ENCODE measurements at regions not wholly inside any gene's neighbourhood (a gene's known extent, or its start where the extent isn't known, plus 50 kb on each side); places are given as distances from the start of the nearest gene placed in this dataset.
"Not testable (repeated sequence)": the region's sequence is repeated elsewhere in the genome, so short reads cannot be mapped to it uniquely, and the experiment has no call there.

GRCh38 chr17:5902181-5903140 is 167.7 kb upstream of the WSCD1 start:
- no peak for DNase-seq (ENCODE audit: low spot score)

DNA sequence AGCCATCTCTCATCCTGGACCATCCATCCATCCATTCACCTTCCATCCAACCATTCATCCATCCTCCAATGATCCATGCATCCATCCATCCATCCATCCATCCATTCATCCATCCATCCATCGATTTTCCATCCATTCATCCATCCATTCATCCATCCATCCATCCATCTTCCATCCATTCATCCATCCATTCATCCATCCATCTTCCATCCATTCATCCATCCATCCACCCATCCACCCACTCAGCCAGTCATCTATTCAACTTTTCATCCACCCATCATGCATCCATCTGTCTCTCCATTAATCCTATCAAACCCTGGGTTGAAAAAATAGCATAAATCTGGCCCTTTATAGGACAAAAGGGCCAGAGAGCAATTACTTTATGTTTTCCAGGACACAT is 158.3 kb upstream of the WSCD1 start:
- DNase-seq (ENCODE audit: low spot score), result no peak

GRCh38 chr17:5913032-5913531 is 157.1 kb upstream of the WSCD1 start:
- no peak for DNase-seq (ENCODE audit: low spot score)

GRCh38 chr17:5913641-5914040 is 156.5 kb upstream of the WSCD1 start:
- DNase-seq (ENCODE audit: low spot score), result no peak

GRCh38 chr17:5915337-5915736 is 154.8 kb upstream of the WSCD1 start:
- DNase-seq (ENCODE audit: low spot score), result no peak

DNA sequence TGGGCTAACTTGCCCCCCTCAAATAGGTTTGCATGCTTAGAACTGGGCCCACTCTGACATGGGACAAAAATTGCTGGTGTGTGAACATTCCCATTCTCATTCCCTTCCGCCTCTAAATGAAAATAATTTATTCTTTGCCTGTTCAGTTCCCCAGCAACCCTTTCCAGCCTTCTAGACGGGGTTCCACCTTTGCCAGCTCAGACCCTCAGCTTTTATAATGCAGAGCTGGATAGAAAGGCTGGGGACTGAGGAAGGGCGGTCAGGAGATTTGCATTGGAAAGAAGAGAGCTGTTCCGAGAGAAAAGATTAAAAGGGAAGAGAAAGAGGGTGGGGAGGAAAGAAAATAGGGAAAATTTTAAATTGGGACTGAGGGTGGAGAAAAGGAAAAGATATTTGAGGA is 151.1 kb upstream of the WSCD1 start:
- no peak for DNase-seq (ENCODE audit: low spot score)

DNA sequence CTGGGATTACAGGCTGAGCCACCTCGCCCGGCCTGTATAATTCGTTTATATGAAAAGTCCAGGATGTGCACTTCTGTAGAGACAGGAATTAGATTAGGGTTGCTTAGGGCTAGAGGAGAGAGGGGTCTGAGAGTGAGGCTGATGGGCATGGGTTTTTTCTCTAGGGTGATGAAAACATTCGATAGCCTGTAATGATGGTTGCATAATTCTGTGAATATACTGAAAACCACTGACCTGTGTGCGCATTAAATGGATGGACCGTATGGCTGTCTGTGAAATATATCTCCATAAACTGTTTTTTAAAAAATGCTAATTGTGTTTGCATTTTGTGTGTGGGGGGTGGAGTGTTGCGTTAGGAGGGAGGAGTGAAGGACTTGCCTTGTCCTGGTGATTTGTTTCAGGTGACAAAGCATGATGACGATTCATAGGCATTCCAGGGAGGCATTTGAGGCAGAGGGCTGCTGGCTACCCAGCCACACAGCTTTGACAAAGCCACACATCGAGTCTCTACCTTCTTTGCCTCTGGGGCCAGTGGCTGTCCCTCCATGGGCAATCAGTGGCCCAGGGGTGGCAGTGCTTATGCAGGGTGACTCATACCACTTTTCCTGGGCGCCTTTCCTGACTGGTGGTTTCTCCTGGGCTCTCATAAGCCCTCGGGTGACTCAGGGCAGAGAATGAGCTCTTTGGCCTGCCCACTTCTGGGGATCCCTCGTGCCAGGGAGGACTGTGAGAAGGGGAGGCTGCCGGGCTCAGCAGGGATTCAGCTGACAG is 148.5 kb upstream of the WSCD1 start:
- no peak for DNase-seq (ENCODE audit: low spot score)

- no peak for DNase-seq (ENCODE audit: low spot score)
Measured at GRCh38 chr17:5922476-5922875, 147.7 kb upstream of the WSCD1 start.

DNA sequence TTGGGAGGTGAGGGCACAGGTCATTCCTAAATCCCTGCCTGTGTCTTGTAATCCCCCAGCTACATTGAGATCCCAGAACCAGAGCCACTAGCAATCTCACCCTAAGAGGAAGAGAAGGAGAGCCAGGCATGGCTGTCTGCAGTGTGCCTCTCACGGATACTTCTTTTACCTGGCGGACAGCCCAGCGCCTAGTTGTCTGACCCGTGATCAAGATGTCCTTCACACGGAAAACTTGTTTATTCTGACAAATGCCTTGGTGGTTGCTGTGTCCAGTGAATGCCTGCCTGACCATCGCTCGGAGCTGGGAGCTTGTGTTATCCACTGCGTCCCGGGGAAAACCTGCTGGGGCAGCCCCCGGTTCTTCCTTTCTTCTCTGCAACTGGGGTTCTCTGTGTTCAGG is 140.5 kb upstream of the WSCD1 start:
- no peak for DNase-seq (ENCODE audit: low spot score)

GRCh38 chr17:5930555-5930954 is 139.6 kb upstream of the WSCD1 start:
- DNase-seq (ENCODE audit: low spot score), result not testable (repeated sequence)

DNA sequence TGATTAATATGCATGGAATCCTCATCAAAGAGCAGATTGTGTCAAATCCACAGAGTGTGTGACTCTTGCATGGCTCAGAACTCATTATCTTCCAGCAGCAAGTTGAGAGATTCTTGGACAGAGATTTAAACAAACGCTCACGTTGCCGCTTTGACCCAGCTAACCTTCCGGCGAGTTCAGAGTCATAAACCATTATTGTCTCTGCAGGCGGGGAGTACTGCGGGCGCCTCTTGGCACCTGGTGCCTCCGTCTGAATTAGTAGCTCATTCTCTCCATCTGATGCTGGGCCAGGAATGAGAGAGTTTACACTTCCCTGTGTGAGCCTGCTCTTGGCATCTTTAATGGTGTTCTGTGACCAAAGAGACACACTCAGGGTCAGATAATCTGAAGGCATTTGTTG is 138.6 kb upstream of the WSCD1 start:
- no peak for DNase-seq (ENCODE audit: low spot score)

DNA sequence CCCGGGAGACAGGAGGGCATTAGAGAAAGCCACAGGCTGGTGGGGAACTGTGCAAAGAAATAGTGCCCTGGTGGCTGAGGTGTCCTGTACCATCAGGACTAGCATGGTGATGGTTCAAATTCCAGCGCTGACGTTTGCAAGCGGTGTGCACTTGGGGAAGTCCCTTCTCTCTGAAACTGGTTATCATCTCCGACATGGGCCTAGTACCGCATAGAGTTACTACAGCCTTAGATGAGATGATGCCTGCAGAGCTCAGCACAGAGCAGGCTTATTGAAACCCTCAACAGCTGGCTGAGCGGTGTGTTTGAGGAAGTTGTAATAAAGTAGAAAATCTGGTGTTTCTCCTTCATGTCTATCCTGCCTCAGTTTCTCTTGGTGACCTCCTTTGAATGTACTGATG is 136.7 kb upstream of the WSCD1 start:
- DNase-seq (ENCODE audit: low spot score), result no peak

- DNase-seq (ENCODE audit: low spot score), result no peak
Measured at GRCh38 chr17:5941258-5941657, 128.9 kb upstream of the WSCD1 start.

- DNase-seq (ENCODE audit: low spot score), result no peak
Measured at GRCh38 chr17:5942687-5943086, 127.5 kb upstream of the WSCD1 start.

GRCh38 chr17:5943232-5943631 is 126.9 kb upstream of the WSCD1 start:
- no peak for DNase-seq (ENCODE audit: low spot score)

- no peak for DNase-seq (ENCODE audit: low spot score)
Measured at GRCh38 chr17:5943982-5944381, 126.2 kb upstream of the WSCD1 start.

DNA sequence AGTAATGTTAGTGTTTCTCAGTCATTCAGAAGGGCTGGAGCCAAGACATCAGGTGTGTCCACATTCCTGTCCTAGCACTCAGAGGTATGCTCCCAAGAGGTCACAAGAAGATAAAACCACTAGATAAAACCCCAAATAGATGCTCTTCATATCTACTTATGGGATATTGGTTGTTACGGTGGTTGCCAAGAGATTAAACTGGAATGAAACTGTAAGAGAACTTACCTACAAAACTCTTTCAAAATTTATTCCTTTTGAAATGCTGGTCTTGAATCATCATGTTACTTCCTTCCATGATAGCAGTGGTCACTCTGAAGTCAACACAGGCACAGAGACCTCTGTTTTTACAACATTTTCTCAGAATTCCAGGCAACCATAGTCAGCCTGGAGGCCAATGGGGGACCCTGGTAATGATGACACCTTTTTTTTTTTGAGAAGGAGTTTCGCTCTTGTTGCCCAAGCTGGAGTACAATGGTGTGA is 122.4 kb upstream of the WSCD1 start:
- no peak for DNase-seq (ENCODE audit: low spot score)

DNA sequence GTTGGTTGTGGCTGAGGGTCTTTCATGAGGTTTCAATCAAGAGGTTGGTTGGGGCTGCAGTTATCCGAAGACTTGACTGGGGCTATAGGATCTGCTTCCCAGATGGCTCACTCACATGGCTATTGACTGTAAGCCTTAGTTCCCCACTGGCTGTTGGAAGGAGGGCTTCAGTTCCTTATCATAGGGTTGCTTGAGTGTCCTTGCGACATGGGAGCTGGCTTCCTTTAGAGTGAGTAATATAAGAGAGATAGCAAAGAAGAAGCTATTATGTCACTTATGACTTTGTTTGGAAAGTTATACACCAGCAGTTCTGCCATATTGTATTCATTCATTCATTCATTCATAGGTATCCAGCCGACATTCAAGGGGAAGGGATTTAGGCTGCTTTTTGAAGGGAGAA is 121.4 kb upstream of the WSCD1 start:
- DNase-seq (ENCODE audit: low spot score), result no peak

DNA sequence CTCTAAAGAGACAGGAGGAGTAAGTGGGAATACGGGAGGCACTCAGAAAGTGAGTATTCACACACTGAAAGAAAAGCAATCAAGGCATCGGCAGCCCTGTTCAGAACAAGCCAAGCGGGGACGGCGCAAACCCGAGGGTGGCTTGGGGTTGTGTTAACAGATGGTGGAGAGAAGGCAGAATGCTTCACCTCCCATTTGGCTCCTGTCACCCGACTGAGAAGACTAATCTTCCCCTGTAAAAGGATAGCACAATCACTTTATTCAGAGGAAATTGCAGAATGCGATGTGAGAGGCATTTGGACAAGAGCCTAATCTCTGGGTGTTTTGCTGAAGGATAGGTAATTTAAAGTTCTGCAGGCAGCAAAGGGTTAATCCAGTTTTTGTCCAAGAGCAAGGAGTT is 119.3 kb upstream of the WSCD1 start:
- DNase-seq (ENCODE audit: low spot score), result no peak

DNA sequence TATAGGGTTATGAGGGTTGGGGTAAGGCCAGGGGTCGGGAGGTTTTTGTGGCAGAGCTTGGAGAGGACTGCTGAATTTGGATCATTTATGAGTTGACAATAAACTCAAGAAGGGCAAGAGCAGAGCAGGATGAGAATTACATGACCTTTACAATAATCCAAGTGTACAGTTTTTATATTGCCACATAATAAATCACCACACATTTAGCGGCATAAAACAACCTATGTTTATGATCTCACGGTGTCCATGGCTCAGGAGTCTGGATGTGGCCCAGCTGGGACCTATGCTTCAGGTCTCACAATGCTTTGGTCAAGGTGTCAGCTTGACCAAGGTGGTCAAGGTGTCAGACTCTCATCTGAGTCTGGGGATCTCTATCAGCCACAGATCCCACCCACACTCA is 118.3 kb upstream of the WSCD1 start:
- DNase-seq (ENCODE audit: low spot score), result no peak

DNA sequence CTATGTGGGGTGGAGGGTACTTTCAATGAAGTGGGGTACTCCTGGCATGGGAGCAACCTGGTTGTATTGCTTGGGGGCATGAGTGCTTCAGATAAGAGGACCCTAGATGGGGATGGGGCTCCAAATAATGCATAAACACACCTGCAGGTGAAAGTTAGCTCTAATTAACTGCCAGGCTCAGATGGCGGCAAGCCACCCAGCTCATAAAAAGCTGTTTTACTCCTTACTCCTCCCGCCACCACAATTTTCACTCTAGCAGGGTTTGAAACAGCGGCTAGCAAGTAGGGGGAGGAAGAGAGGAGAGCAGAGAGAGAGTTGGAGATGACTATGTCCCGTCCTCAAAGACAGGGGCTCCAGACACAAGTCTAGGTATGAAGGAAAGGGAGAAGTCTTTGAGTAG is 117.7 kb upstream of the WSCD1 start:
- DNase-seq (ENCODE audit: low spot score), result no peak

- DNase-seq (ENCODE audit: low spot score), result no peak
Measured at GRCh38 chr17:5955764-5956163, 114.4 kb upstream of the WSCD1 start.

DNA sequence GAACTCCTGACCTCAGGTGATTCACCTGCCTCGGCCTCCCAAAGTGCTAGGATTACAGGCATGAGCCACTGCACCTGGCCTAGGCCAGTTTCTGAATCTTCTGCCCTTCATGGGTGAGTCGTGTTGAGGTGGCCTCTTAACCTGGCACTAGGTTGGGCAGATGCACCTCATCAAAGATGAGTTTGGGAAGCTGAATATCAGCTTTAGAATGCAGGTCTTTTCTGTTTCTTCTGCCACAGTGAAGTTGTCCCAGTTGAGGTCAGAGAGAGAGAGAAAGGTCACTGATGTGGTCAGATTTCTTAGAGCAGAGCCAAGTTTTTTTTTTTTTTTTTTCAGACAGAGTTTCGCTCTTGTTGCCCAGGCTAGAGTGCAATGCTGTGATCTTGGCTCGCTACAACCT is 111.3 kb upstream of the WSCD1 start:
- no peak for DNase-seq (ENCODE audit: low spot score)

Data from NAMALWA (cell line).